ENCODE measurements at regions not wholly inside any gene's neighbourhood (a gene's known extent, or its start where the extent isn't known, plus 50 kb on each side); places are given as distances from the start of the nearest gene placed in this dataset.

DNA sequence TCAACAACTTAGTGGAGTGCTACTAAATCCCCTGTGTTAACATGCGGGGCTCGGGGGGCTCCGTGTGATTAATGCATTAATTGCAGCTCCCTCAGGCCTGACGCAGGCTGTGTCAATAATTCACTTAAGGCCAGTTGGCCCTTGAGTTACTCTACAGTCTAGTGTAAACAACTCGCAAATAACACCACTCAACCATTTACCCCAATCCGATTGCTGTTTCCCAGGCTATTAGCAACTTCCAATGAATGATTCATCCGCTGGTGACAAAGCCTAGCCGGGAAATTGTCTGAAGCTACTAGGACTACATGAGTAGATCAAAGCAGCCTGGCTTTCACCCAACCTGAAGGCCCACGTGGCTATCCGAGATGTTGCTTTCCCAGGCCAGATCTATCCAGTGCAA is 121.3 kb upstream of the SOX14 start:
- H3K79me1 ChIP-seq (ENCODE audit: low read depth in 1 of 2, low read length in 2 of 2): no peaks in the 10 kb centered on the region
- H3K18ac ChIP-seq (ENCODE audit: low read depth, low read length): no peak overlapping the region
- dilution Hi-C loops (cut with HindIII; ENCODE audit: low sequenced_read_pairs, unreplicated experiment) (no loop called here), in situ Hi-C loops (cut with MboI; ENCODE audit: low sequenced_read_pairs) (no loop called here), intact Hi-C loops (cut with micrococcal nuclease) (no loop called here)
- no peak overlapping the region for H3K27ac ChIP-seq (ENCODE audit: insufficient read depth, low read length)
- no peak overlapping the region for H2AK9ac ChIP-seq (replicated peaks; ENCODE audit: low read depth, low read length, poor library complexity)
- H3K4ac ChIP-seq (ENCODE audit: low read depth, low read length): no peak overlapping the region
- H3K14ac ChIP-seq (replicated peaks; ENCODE audit: low read depth, low read length): no peak overlapping the region
- DNase-seq (no peak), ATAC-seq (ENCODE audit: low read depth) (no peak)
- H4K5ac ChIP-seq (ENCODE audit: low read depth, low read length): no peak overlapping the region
- H3K4me1 ChIP-seq (ENCODE audit: control insufficient read depth, insufficient read depth, low read length): no peaks in the 10 kb centered on the region
- WGBS, 2 experiments (ENCODE audit: extremely low coverage in 2 of 2, insufficient read length in 1 of 2): 12% methylated on average over 5 of the region's 10 CpGs; no CpG with 5 or more reads in 1 of the 2 experiments
- no peak overlapping the region for H3K4me2 ChIP-seq (ENCODE audit: low read depth, low read length)
- no peaks in the 10 kb centered on the region for H3K36me3 ChIP-seq (ENCODE audit: control insufficient read depth, insufficient read depth, low read length)
- H2BK15ac ChIP-seq (ENCODE audit: low read depth, low read length): no peak overlapping the region
- no peak for TF ChIP-seq RAD21 (IDR thresholded peaks at IDR 0.05; ENCODE audit: low read length)
- TF ChIP-seq, protein P1, sequence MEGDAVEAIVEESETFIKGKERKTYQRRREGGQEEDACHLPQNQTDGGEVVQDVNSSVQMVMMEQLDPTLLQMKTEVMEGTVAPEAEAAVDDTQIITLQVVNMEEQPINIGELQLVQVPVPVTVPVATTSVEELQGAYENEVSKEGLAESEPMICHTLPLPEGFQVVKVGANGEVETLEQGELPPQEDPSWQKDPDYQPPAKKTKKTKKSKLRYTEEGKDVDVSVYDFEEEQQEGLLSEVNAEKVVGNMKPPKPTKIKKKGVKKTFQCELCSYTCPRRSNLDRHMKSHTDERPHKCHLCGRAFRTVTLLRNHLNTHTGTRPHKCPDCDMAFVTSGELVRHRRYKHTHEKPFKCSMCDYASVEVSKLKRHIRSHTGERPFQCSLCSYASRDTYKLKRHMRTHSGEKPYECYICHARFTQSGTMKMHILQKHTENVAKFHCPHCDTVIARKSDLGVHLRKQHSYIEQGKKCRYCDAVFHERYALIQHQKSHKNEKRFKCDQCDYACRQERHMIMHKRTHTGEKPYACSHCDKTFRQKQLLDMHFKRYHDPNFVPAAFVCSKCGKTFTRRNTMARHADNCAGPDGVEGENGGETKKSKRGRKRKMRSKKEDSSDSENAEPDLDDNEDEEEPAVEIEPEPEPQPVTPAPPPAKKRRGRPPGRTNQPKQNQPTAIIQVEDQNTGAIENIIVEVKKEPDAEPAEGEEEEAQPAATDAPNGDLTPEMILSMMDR (conservative IDR thresholded peaks at IDR 0.05; ENCODE audit: low read depth, low read length): no peak
- no peak for TF ChIP-seq RCOR1 (IDR thresholded peaks at IDR 0.05; ENCODE audit: insufficient replicate concordance, low read length)
- no peak for TF ChIP-seq NFE2L2 (IDR thresholded peaks at IDR 0.05; ENCODE audit: low read depth, low read length)
- TF ChIP-seq, protein P2, sequence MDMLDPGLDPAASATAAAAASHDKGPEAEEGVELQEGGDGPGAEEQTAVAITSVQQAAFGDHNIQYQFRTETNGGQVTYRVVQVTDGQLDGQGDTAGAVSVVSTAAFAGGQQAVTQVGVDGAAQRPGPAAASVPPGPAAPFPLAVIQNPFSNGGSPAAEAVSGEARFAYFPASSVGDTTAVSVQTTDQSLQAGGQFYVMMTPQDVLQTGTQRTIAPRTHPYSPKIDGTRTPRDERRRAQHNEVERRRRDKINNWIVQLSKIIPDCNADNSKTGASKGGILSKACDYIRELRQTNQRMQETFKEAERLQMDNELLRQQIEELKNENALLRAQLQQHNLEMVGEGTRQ (IDR thresholded peaks at IDR 0.05; ENCODE audit: low read depth, low read length): no peak
- no peak for TF ChIP-seq MAZ (IDR thresholded peaks at IDR 0.05; ENCODE audit: borderline replicate concordance, low read depth, low read length)
- TF ChIP-seq CEBPB (IDR thresholded peaks at IDR 0.05; ENCODE audit: low read depth, low read length): no peak
- TF ChIP-seq SMC3 (IDR thresholded peaks at IDR 0.05; ENCODE audit: low read depth, low read length): no peak
- no peak for TF ChIP-seq MXI1 (IDR thresholded peaks at IDR 0.05; ENCODE audit: borderline replicate concordance, low read depth, low read length)
- TF ChIP-seq RFX5 (IDR thresholded peaks at IDR 0.05; ENCODE audit: low read depth, low read length): no peak
- TF ChIP-seq MAFK (IDR thresholded peaks at IDR 0.05; ENCODE audit: low read depth, low read length): no peak
- no peaks in the 10 kb centered on the region for H3K9me1 ChIP-seq (ENCODE audit: insufficient read depth, low read length)
- CTCF ChIA-PET: no interaction called here
- no peaks in the 10 kb centered on the region for H3K27me3 ChIP-seq (ENCODE audit: control insufficient read depth, insufficient read depth, low read length)
- BruUV-seq (replicated peaks): no TSS peak
- no peak overlapping the region for H4K91ac ChIP-seq (ENCODE audit: insufficient read depth, low read depth, low read length)
- H3K9ac ChIP-seq (ENCODE audit: low read depth, low read length): no peak overlapping the region
- no peak overlapping the region for H2AK5ac ChIP-seq (ENCODE audit: low read depth, low read length)
- H3K4me3 ChIP-seq (ENCODE audit: insufficient read depth, low read depth, low read length): no peak overlapping the region
- no peak overlapping the region for H3K23ac ChIP-seq (ENCODE audit: low read depth, low read length)
- no peaks in the 10 kb centered on the region for H4K20me1 ChIP-seq (ENCODE audit: insufficient read depth, low read length)
- no peak overlapping the region for H2AFZ ChIP-seq (replicated peaks; ENCODE audit: low read length, poor library complexity)
- H4K8ac ChIP-seq (ENCODE audit: low read depth in 2 of 2, low read length in 2 of 2): no peak overlapping the region
- H3K56ac ChIP-seq (ENCODE audit: extremely low read depth, insufficient read depth, low read length): no peak overlapping the region
- peaks cover 9% of the 10 kb centered on the region for H3K9me3 ChIP-seq (ENCODE audit: control insufficient read depth, insufficient read depth, low read length)
- no peak overlapping the region for H2BK5ac ChIP-seq (ENCODE audit: low read depth, low read length, poor library complexity, severe bottlenecking)
- POLR2A ChIA-PET (ENCODE audit: unreplicated experiment): no interaction called here
- H2BK20ac ChIP-seq (ENCODE audit: low read depth, low read length): no peak overlapping the region
- H2BK120ac ChIP-seq (ENCODE audit: low read depth, low read length): no peak overlapping the region
